Panc1 (cell line): ENCODE measurements at regions not wholly inside any gene's neighbourhood (a gene's known extent, or its start where the extent isn't known, plus 50 kb on each side); places are given as distances from the start of the nearest gene placed in this dataset.

Experiments used
- ATAC-seq: fragments of 200-7000 bp; cut with Tn5 transposase; 2 replicates; pipeline ENCODE4 v1.9.1; 2020; ENCODE audit warnings: mild to moderate bottlenecking, moderate library complexity
- BruUV-seq: library from RNA; stranded (reverse); fragments of 400-500 nt; replicated peaks from 2 replicates; lab custom pipeline; 2021; lab: Mats Ljungman, UMichigan
- CTCF ChIA-PET: fragments of 300-600 bp; sonication (Branson Sonifier 250); formaldehyde crosslinking; loops from one replicate; lab custom pipeline; 2022; ENCODE audit warnings: antibody characterized with exemption; lab: Charles Lee
- POLR2A ChIA-PET: fragments of 300-600 bp; sonication (Branson Sonifier 250); formaldehyde crosslinking; loops from one replicate; lab custom pipeline; 2022; ENCODE audit warnings: antibody characterized with exemption; lab: Charles Lee
- DNase-seq: peaks from one replicate; pipeline ENCODE4 v3.0.0-alpha.2; 2010; ENCODE audit warnings: low read depth, low spot score
- H3K27ac ChIP-seq: 2 replicates; pipeline ENCODE4 v1.5.1; 2011; ENCODE audit warnings: mild to moderate bottlenecking, low read length, inconsistent platforms
- H3K27me3 ChIP-seq: fragments of 200-500 bp; sonication (Bioruptor generic); 2 replicates; pipeline ENCODE4 v1.6.0; 2014; ENCODE audit warnings: low read length, inconsistent platforms; ENCODE audit not compliant: control insufficient read depth, insufficient read depth
- H3K36me3 ChIP-seq: fragments of 200-500 bp; sonication (Bioruptor generic); 2 replicates; pipeline ENCODE4 v1.5.1; 2014; ENCODE audit warnings: inconsistent platforms, mild to moderate bottlenecking, low read length, moderate library complexity; ENCODE audit not compliant: control insufficient read depth, insufficient read depth
- H3K4me1 ChIP-seq: 2 replicates; pipeline ENCODE4 v1.5.1; 2011; ENCODE audit warnings: inconsistent platforms, mild to moderate bottlenecking, low read length, moderate library complexity; ENCODE audit not compliant: control insufficient read depth, insufficient read depth
- H3K4me3 ChIP-seq, 2 experiments: 2 replicates each; pipeline ENCODE4 v1.5.1; 2011 to 2012; ENCODE audit warnings: low read depth in 2 of 2, low read length in 2 of 2, mild to moderate bottlenecking in 2 of 2, inconsistent platforms in 1 of 2, moderate library complexity in 1 of 2
- H3K9me3 ChIP-seq: fragments of 200-500 bp; sonication (Bioruptor generic); 2 replicates; pipeline ENCODE4 v1.5.1; 2014; ENCODE audit warnings: low read depth, mild to moderate bottlenecking, inconsistent platforms, low read length, moderate library complexity; ENCODE audit not compliant: control insufficient read depth, insufficient read depth
- POLR2AphosphoS5 ChIP-seq: IDR thresholded peaks from 2 replicates; pipeline ENCODE4 v1.6.1; 2012; ENCODE audit warnings: mild to moderate bottlenecking, low read depth, low read length, moderate library complexity
- SIN3A ChIP-seq: IDR thresholded peaks from 2 replicates; pipeline ENCODE4 v1.6.1; 2012; ENCODE audit warnings: low read depth, mild to moderate bottlenecking, low read length, moderate library complexity, borderline replicate concordance; ENCODE audit not compliant: insufficient read depth
- TCF7L2 ChIP-seq: IDR thresholded peaks from 2 replicates; pipeline ENCODE4 v1.6.1; 2011; ENCODE audit warnings: mild to moderate bottlenecking, low read depth, low read length, inconsistent platforms
- in situ Hi-C: cut with HindIII; loops from 2 replicates; pipeline ENCODE4 v1.10.0; 2016; ENCODE audit warnings: low sequenced_read_pairs, low pct_unique_long_range_greater_than_20kb
- intact Hi-C: fragments of 100-400 bp; cut with micrococcal nuclease; formaldehyde crosslinking; loops from one replicate; pipeline ENCODE4 v1.10.0; 2022; ENCODE audit not compliant: unreplicated experiment
- TF ChIP-seq, protein P1 (sequence below), 2 experiments: IDR thresholded peaks; 2 replicates each; pipeline ENCODE4 v1.6.1; 2011 to 2012; ENCODE audit warnings: low read depth in 2 of 2, control low read depth in 1 of 2, low read length in 1 of 2, mild to moderate bottlenecking in 1 of 2, moderate library complexity in 1 of 2; ENCODE audit not compliant: insufficient read depth in 1 of 2
- TF ChIP-seq, protein P2 (sequence below): fragments of 450-650 bp; IDR thresholded peaks from 2 replicates; pipeline ENCODE4 v1.5.1; 2017; ENCODE audit warnings: mild to moderate bottlenecking

DNA sequence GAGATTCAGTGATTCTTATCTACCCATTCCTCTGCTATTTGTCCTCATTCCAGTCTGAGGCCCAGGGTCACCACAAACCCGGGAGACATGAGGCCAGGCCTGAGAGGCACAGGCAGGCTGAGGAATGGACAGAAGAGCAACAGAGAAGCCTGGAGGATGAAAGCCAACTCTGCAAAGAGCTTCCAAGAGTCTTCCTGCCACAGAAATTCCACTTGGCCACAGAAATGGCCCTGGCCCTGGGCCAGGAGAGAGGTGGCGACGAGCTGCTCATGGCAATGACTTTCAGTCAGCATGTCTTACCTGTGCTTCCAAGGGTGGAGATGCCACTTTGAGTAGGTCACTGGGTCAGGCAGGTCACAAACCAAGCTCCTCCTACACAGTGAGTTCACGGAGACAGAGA lies 155.3 kb upstream of the PKDCC start:
- BruUV-seq: no TSS peak
- no peaks in the 10 kb centered on the region for H3K9me3 ChIP-seq
- no peak for TF ChIP-seq SIN3A
- TF ChIP-seq POLR2AphosphoS5: no peak
- no peak for TF ChIP-seq TCF7L2
- TF ChIP-seq, protein P1, sequence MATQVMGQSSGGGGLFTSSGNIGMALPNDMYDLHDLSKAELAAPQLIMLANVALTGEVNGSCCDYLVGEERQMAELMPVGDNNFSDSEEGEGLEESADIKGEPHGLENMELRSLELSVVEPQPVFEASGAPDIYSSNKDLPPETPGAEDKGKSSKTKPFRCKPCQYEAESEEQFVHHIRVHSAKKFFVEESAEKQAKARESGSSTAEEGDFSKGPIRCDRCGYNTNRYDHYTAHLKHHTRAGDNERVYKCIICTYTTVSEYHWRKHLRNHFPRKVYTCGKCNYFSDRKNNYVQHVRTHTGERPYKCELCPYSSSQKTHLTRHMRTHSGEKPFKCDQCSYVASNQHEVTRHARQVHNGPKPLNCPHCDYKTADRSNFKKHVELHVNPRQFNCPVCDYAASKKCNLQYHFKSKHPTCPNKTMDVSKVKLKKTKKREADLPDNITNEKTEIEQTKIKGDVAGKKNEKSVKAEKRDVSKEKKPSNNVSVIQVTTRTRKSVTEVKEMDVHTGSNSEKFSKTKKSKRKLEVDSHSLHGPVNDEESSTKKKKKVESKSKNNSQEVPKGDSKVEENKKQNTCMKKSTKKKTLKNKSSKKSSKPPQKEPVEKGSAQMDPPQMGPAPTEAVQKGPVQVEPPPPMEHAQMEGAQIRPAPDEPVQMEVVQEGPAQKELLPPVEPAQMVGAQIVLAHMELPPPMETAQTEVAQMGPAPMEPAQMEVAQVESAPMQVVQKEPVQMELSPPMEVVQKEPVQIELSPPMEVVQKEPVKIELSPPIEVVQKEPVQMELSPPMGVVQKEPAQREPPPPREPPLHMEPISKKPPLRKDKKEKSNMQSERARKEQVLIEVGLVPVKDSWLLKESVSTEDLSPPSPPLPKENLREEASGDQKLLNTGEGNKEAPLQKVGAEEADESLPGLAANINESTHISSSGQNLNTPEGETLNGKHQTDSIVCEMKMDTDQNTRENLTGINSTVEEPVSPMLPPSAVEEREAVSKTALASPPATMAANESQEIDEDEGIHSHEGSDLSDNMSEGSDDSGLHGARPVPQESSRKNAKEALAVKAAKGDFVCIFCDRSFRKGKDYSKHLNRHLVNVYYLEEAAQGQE (IDR thresholded peaks at IDR 0.05; ENCODE audit: insufficient read depth in 1 of 2, low read depth in 2 of 2, low read length in 1 of 2): no peak
- TF ChIP-seq, protein P2, sequence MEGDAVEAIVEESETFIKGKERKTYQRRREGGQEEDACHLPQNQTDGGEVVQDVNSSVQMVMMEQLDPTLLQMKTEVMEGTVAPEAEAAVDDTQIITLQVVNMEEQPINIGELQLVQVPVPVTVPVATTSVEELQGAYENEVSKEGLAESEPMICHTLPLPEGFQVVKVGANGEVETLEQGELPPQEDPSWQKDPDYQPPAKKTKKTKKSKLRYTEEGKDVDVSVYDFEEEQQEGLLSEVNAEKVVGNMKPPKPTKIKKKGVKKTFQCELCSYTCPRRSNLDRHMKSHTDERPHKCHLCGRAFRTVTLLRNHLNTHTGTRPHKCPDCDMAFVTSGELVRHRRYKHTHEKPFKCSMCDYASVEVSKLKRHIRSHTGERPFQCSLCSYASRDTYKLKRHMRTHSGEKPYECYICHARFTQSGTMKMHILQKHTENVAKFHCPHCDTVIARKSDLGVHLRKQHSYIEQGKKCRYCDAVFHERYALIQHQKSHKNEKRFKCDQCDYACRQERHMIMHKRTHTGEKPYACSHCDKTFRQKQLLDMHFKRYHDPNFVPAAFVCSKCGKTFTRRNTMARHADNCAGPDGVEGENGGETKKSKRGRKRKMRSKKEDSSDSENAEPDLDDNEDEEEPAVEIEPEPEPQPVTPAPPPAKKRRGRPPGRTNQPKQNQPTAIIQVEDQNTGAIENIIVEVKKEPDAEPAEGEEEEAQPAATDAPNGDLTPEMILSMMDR: no peak
- ChIA-PET POLR2A (interaction anchor here (0.7 kb wide), 1 partner anchor 297 kb away, joined by 3 read pairs; no protein-coding TSS in a partner anchor), CTCF (no interaction called here)
- ATAC-seq (no peak), DNase-seq (no peak)
- no peaks in the 10 kb centered on the region for H3K36me3 ChIP-seq
- no peak overlapping the region for H3K4me3 ChIP-seq
- intact Hi-C loops (no loop called here), in situ Hi-C loops (no loop called here)
- H3K27ac ChIP-seq: no peak overlapping the region
- no peaks in the 10 kb centered on the region for H3K4me1 ChIP-seq
- H3K27me3 ChIP-seq: 0 out of 2 replicates have a peak, but pooled peaks cover 3% of the 10 kb centered on the region

DNA sequence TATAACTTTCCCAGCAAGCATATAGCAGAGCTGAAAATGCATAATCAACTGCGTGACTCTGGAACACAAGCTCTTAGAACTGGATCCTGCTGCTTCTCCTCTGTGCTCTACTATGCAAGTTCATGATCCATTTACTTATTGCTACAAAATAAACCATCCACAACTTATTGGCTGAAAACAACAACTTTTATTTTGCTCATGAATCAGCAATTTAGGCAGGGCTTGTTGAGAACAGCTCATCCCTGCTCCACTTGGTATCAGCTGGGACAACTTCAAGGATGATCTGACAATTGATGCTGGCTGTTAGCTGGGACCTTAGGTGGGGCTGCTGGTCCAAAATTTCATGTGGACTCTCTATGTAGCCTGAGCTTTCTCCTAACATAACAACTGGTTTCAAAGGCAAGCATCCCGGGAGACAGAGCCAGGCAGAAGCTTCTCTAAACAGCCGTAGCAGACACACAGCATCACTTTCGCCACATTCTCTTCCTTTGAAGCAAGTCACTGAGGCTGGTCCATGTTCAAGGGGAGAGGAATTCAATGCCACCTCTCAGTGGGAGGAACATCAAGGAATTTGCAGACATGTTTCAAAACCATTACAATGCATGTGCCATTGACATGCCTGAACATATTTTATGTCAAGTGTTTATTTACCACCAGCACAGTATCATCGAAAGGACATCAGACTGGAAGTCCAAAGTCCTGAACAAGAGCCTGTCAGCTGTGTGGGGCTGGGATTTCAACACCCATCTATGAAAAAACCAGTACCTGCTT lies 153.1 kb upstream of the PKDCC start:
- DNase-seq: no peak
- intact Hi-C loops: no loop called here
- ChIA-PET CTCF (no interaction called here), POLR2A (no interaction called here)
- no peaks in the 10 kb centered on the region for H3K36me3 ChIP-seq
- in situ Hi-C loops: no loop called here
- H3K4me3 ChIP-seq: no peak overlapping the region
- no peak for ATAC-seq
- H3K9me3 ChIP-seq: no peaks in the 10 kb centered on the region
- H3K4me1 ChIP-seq: no peaks in the 10 kb centered on the region
- no TSS peak for BruUV-seq
- no peak overlapping the region for H3K27ac ChIP-seq
- TF ChIP-seq TCF7L2 (no peak), SIN3A (no peak), POLR2AphosphoS5 (no peak)
- TF ChIP-seq, protein P2: no peak
- TF ChIP-seq, protein P1 (IDR thresholded peaks at IDR 0.05; ENCODE audit: insufficient read depth in 1 of 2, low read depth in 2 of 2, low read length in 1 of 2): no peak
- 0 out of 2 replicates have a peak, but pooled peaks cover 3% of the 10 kb centered on the region for H3K27me3 ChIP-seq
